ENCODE measurements at regions not wholly inside any gene's neighbourhood (a gene's known extent, or its start where the extent isn't known, plus 50 kb on each side); places are given as distances from the start of the nearest gene placed in this dataset.

DNA sequence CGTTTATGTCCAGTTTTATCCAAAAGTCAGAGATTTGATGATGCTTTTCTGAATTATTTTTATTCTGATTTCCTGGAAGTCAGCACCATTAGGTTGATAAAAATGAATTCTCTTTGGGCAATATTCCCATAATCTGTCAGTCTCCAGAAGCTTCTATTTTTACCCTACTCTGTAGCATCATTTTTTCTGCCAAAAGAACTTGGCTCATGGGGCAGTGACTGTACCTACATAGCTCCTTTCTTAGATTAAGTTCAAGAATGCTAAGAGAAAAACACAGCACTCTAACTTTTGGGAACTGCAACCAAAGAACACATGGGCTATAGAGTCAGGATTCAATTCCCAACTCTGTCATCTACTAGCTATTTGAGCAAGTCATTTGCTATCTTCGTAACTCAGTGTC, 152.9 kb downstream of the BARHL2 start (continued):
- TF ChIP-seq, protein P1, sequence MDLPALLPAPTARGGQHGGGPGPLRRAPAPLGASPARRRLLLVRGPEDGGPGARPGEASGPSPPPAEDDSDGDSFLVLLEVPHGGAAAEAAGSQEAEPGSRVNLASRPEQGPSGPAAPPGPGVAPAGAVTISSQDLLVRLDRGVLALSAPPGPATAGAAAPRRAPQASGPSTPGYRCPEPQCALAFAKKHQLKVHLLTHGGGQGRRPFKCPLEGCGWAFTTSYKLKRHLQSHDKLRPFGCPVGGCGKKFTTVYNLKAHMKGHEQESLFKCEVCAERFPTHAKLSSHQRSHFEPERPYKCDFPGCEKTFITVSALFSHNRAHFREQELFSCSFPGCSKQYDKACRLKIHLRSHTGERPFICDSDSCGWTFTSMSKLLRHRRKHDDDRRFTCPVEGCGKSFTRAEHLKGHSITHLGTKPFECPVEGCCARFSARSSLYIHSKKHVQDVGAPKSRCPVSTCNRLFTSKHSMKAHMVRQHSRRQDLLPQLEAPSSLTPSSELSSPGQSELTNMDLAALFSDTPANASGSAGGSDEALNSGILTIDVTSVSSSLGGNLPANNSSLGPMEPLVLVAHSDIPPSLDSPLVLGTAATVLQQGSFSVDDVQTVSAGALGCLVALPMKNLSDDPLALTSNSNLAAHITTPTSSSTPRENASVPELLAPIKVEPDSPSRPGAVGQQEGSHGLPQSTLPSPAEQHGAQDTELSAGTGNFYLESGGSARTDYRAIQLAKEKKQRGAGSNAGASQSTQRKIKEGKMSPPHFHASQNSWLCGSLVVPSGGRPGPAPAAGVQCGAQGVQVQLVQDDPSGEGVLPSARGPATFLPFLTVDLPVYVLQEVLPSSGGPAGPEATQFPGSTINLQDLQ (CRISPR knock-in tag; IDR thresholded peaks at IDR 0.05), result no peak
- TF ChIP-seq IKZF4 (CRISPR knock-in tag; IDR thresholded peaks at IDR 0.05; ENCODE audit: borderline replicate concordance, low read depth, not compliant biosample characterization) (no peak), MBD4 (IDR thresholded peaks at IDR 0.05; ENCODE audit: borderline replicate concordance, low read length) (no peak), ZNF136 (CRISPR knock-in tag; IDR thresholded peaks at IDR 0.05; ENCODE audit: low read depth) (no peak)
- TF ChIP-seq, protein P2, sequence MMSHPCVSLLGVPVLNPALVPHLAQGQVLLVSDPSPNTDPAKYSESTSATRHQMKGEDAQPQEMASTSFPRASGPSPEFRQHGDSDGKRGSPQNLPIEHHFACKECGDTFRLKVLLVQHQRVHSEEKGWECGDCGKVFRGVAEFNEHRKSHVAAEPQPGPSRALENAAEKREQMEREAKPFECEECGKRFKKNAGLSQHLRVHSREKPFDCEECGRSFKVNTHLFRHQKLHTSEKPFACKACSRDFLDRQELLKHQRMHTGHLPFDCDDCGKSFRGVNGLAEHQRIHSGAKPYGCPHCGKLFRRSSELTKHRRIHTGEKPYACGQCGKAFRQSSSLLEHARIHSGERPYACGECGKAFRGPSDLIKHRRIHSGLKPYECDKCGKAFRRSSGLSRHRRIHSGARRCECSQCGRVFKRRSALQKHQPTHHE (CRISPR knock-in tag; IDR thresholded peaks at IDR 0.05; ENCODE audit: borderline replicate concordance), result no peak

GRCh38 chr1:90562892-90563291, 154.2 kb downstream of the BARHL2 start:
- CTCF ChIA-PET (ENCODE audit: low intra/inter-chr PET ratio, low total read pairs), result no interaction called here
- BruUV-seq (replicated peaks), result no TSS peak
- in situ Hi-C loops (cut with HindIII; ENCODE audit: extremely low pct_ligation_motif_present, low pct_unique_long_range_greater_than_20kb), result no loop called here

More at GRCh38 chr1:90562892-90563291, 154.2 kb downstream of the BARHL2 start:
- TF ChIP-seq HES4 (CRISPR knock-in tag; IDR thresholded peaks at IDR 0.05; ENCODE audit: borderline replicate concordance) (no peak), ZBTB39 (CRISPR knock-in tag; IDR thresholded peaks at IDR 0.05) (no peak), CTCF (CRISPR knock-in tag; IDR thresholded peaks at IDR 0.05) (no peak), ZBTB4 (CRISPR knock-in tag; IDR thresholded peaks at IDR 0.05; ENCODE audit: borderline replicate concordance) (no peak)
- H3K27me3 ChIP-seq (ENCODE audit: control insufficient read depth in 1 of 2, insufficient read depth in 2 of 2, low read length in 2 of 2), result no peaks in the 10 kb centered on the region
- no peaks in the 10 kb centered on the region for H3K9me3 ChIP-seq (ENCODE audit: low read length)
- H3K27ac ChIP-seq (ENCODE audit: extremely low read length, insufficient read depth, low read length), result no peak overlapping the region
- H3K79me2 ChIP-seq (ENCODE audit: insufficient read depth, low read length), result no peaks in the 10 kb centered on the region
- intact Hi-C loops (cut with micrococcal nuclease; ENCODE audit: unreplicated experiment), result no loop called here
- no peak overlapping the region for H2AFZ ChIP-seq (ENCODE audit: low read length)
- no peak for ATAC-seq
- H3K36me3 ChIP-seq (replicated peaks in 1 of 2; ENCODE audit: control insufficient read depth in 1 of 2, insufficient read depth in 2 of 2, low read length in 2 of 2), result no peaks in the 10 kb centered on the region
- 0% methylated on average over 2 of the region's 2 CpGs for WGBS (ENCODE audit: low lambda C conversion rate)
- H4K20me1 ChIP-seq (ENCODE audit: insufficient read depth, low read length), result no peaks in the 10 kb centered on the region
- FAIRE-seq, result no peak
- H3K4me1 ChIP-seq (ENCODE audit: insufficient read depth, low read length), result no peaks in the 10 kb centered on the region
- no peak overlapping the region for H3K9ac ChIP-seq (ENCODE audit: insufficient read depth, low read depth, low read length)
- no peak for DNase-seq (ENCODE audit: low spot score)
- POLR2A ChIA-PET, result no interaction called here
- H3K4me2 ChIP-seq (ENCODE audit: low read depth, low read length), result no peak overlapping the region
- no peak overlapping the region for H3K4me3 ChIP-seq (replicated peaks in 1 of 3; ENCODE audit: insufficient read depth in 1 of 3, low read depth in 2 of 3, low read length in 3 of 3)

All from HepG2 (cell line).